HepG2 (cell line): ENCODE measurements at regions not wholly inside any gene's neighbourhood (a gene's known extent, or its start where the extent isn't known, plus 50 kb on each side); places are given as distances from the start of the nearest gene placed in this dataset.

Experiments
- ATAC-seq: fragments of 200-7000 bp; cut with Tn5 transposase; 3 replicates; pipeline ENCODE4 v1.9.1; 2020; ENCODE audit warnings: mild to moderate bottlenecking, moderate library complexity
- BruUV-seq: library from RNA; stranded (reverse); fragments of 400-500 nt; replicated peaks from 2 replicates; lab custom pipeline; 2021; lab: Mats Ljungman, UMichigan
- CTCF ChIA-PET: fragments of 300-600 bp; formaldehyde crosslinking; extraction: SDS; loops from one replicate; lab custom pipeline; 2021; ENCODE audit warnings: low total read pairs, inconsistent platforms, low intra/inter-chr PET ratio; lab: Yijun Ruan, JAX
- POLR2A ChIA-PET: fragments of 350-600 bp; sonication (Branson Sonifier 250); formaldehyde crosslinking; loops from one replicate; lab custom pipeline; 2020; ENCODE audit warnings: antibody characterized with exemption, inconsistent platforms; lab: Yijun Ruan, JAX
- DNase-seq: peaks from one replicate; pipeline ENCODE4 v3.0.0-alpha.2; 2015; ENCODE audit warnings: low spot score
- FAIRE-seq: peaks from 3 replicates; lab custom pipeline; 2011; peaks lifted over from hg19 to GRCh38; lab: Jason Lieb, UNC
- H2AFZ ChIP-seq: one replicate; pipeline ENCODE4 v1.6.1; 2011; ENCODE audit warnings: low read length, inconsistent platforms
- H3K27ac ChIP-seq: fragments of 300-600 bp; 3 replicates; pipeline ENCODE4 v1.8.0; 2011; ENCODE audit warnings: mixed run types, mild to moderate bottlenecking, mixed read lengths, low read length, inconsistent platforms; ENCODE audit not compliant: insufficient read depth; ENCODE audit errors: extremely low read length
- H3K27me3 ChIP-seq, 2 experiments: fragments of 200-600 bp in 1 of 2; 2 replicates in 1 of 2; 3 replicates in 1 of 2; pipeline versions ENCODE4 v1.6.0 to v1.8.0; 2011; ENCODE audit warnings: low read length in 2 of 2, mild to moderate bottlenecking in 2 of 2, moderate library complexity in 2 of 2, inconsistent platforms in 1 of 2; ENCODE audit not compliant: insufficient read depth in 2 of 2, control insufficient read depth in 1 of 2
- H3K36me3 ChIP-seq, 2 experiments: fragments of 200-600 bp in 1 of 2; replicated peaks in 1 of 2; 2 replicates in 1 of 2; 3 replicates in 1 of 2; pipeline versions ENCODE4 v1.5.1 to v1.8.0; 2011; ENCODE audit warnings: low read length in 2 of 2, inconsistent platforms in 1 of 2; ENCODE audit not compliant: insufficient read depth in 2 of 2, control insufficient read depth in 1 of 2
- H3K4me1 ChIP-seq: 2 replicates; pipeline ENCODE4 v1.5.1; 2012; ENCODE audit warnings: low read length, inconsistent platforms; ENCODE audit not compliant: insufficient read depth
- H3K4me2 ChIP-seq: 2 replicates; pipeline ENCODE4 v1.6.0; 2011; ENCODE audit warnings: low read depth, low read length, inconsistent platforms
- H3K4me3 ChIP-seq, 3 experiments: fragments of 200-600 bp in 1 of 3; sonication (generic), shearing (Covaris generic) in 1 of 3; replicated peaks in 1 of 3; 2 replicates each; pipeline ENCODE4 v1.5.1; 2011 to 2016; ENCODE audit warnings: low read length in 3 of 3, inconsistent platforms in 2 of 3, low read depth in 2 of 3, mild to moderate bottlenecking in 2 of 3, control low read depth in 1 of 3, mixed read lengths in 1 of 3; ENCODE audit not compliant: insufficient read depth in 1 of 3
- H3K79me2 ChIP-seq: one replicate; pipeline ENCODE4 v1.6.1; 2011; ENCODE audit warnings: low read length, inconsistent platforms; ENCODE audit not compliant: insufficient read depth
- H3K9ac ChIP-seq: 2 replicates; pipeline ENCODE4 v1.6.0; 2011; ENCODE audit warnings: mild to moderate bottlenecking, low read depth, low read length, inconsistent platforms; ENCODE audit not compliant: insufficient read depth
- H3K9me3 ChIP-seq: 2 replicates; pipeline ENCODE4 v1.5.1; 2012; ENCODE audit warnings: mild to moderate bottlenecking, low read length
- H4K20me1 ChIP-seq: 2 replicates; pipeline ENCODE4 v1.6.0; 2011; ENCODE audit warnings: inconsistent platforms, mild to moderate bottlenecking, low read length, moderate library complexity; ENCODE audit not compliant: insufficient read depth
- CREB1 ChIP-seq, 2 experiments: fragments of 450-650 bp in 1 of 2; IDR thresholded peaks; 2 replicates each; pipeline ENCODE4 v1.6.1; 2016 to 2017; ENCODE audit warnings: control low read depth in 1 of 2, mild to moderate bottlenecking in 1 of 2, missing compliant biosample characterization in 1 of 2, missing genetic modification characterization in 1 of 2
- FOXP4 ChIP-seq: sonication (generic); formaldehyde crosslinking; IDR thresholded peaks from 2 replicates; pipeline ENCODE4 v1.4.0; 2020; ENCODE audit warnings: missing genetic modification reagents
- KMT2B ChIP-seq: IDR thresholded peaks from 2 replicates; pipeline ENCODE4 v1.6.1; 2016; ENCODE audit warnings: missing genetic modification reagents, missing compliant biosample characterization
- NCOR1 ChIP-seq: fragments of 200-600 bp; sonication (generic); IDR thresholded peaks from 2 replicates; pipeline ENCODE4 v1.7.0; 2017; ENCODE audit warnings: antibody characterized with exemption, low read length, borderline replicate concordance
- REPIN1 ChIP-seq: sonication (generic); formaldehyde crosslinking; IDR thresholded peaks from 2 replicates; pipeline ENCODE4 v1.8.0; 2022; ENCODE audit warnings: missing genetic modification reagents, low read depth, mild to moderate bottlenecking, borderline replicate concordance
- SIN3A ChIP-seq: IDR thresholded peaks from 2 replicates; pipeline ENCODE4 v1.6.1; 2011; ENCODE audit warnings: low read depth, mild to moderate bottlenecking, control low read depth, low read length, borderline replicate concordance
- U2AF2 ChIP-seq: fragments of 200-400 bp; formaldehyde crosslinking; IDR thresholded peaks from 2 replicates; pipeline ENCODE4 v1.6.1; 2017; ENCODE audit warnings: low read depth, mild to moderate bottlenecking, low read length
- ZBTB10 ChIP-seq: sonication (generic); formaldehyde crosslinking; IDR thresholded peaks from 2 replicates; pipeline ENCODE4 v1.4.0; 2020; ENCODE audit warnings: missing genetic modification reagents, borderline replicate concordance
- ZBTB20 ChIP-seq: sonication (generic); formaldehyde crosslinking; IDR thresholded peaks from 2 replicates; pipeline ENCODE4 v1.8.1; 2023; ENCODE audit warnings: missing genetic modification reagents, low read depth, mild to moderate bottlenecking, borderline replicate concordance
- ZNF138 ChIP-seq: sonication (generic); formaldehyde crosslinking; IDR thresholded peaks from 2 replicates; pipeline ENCODE4 v1.5.0; 2020; ENCODE audit warnings: mild to moderate bottlenecking, low read depth, missing genetic modification reagents
- ZNF24 ChIP-seq: fragments of 450-650 bp; IDR thresholded peaks from 2 replicates; pipeline ENCODE4 v1.6.1; 2017; ENCODE audit warnings: antibody characterized with exemption, mild to moderate bottlenecking
- ZNF280B ChIP-seq: sonication (generic); formaldehyde crosslinking; IDR thresholded peaks from 2 replicates; pipeline ENCODE4 v1.5.0; 2020; ENCODE audit warnings: missing genetic modification reagents, mild to moderate bottlenecking, borderline replicate concordance
- ZNF292 ChIP-seq: sonication (generic); formaldehyde crosslinking; IDR thresholded peaks from 2 replicates; pipeline ENCODE4 v1.8.1; 2022; ENCODE audit warnings: mild to moderate bottlenecking, low read depth, missing genetic modification reagents, borderline replicate concordance
- ZNF563 ChIP-seq: sonication (generic); formaldehyde crosslinking; IDR thresholded peaks from 2 replicates; pipeline ENCODE4 v1.8.0; 2022; ENCODE audit warnings: mild to moderate bottlenecking, moderate library complexity, missing genetic modification reagents
- in situ Hi-C: cut with HindIII; loops from 2 replicates; pipeline ENCODE4 v1.10.0; 2017; ENCODE audit warnings: low pct_unique_long_range_greater_than_20kb; ENCODE audit not compliant: extremely low pct_ligation_motif_present
- intact Hi-C: fragments of 100-400 bp; cut with micrococcal nuclease; formaldehyde crosslinking; loops from one replicate; pipeline ENCODE4 v1.10.0; 2022; ENCODE audit not compliant: unreplicated experiment

DNA sequence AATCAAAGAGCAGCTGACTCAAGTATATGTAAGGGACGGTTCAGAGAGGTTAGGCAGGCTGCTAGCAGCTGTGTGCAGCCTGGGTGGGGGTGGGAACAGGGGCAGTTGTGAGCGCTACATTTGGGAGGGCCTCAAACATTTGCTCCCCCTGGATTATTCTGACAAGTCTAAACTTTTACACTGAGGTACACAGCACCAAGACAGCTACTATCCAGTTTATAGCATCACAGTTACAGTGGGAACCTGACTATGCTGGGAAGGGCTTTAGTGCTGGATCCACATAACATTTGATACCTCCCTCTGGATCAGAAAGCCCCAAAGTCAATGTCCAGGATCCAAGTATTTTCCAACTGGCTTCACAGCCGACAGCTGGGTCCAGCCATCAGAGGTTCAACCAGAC is 55.8 kb upstream of the GIMD1 start (continued):
- TF ChIP-seq ZNF138 (CRISPR knock-in tag): no peak
- TF ChIP-seq CREB1 (IDR thresholded peaks at IDR 0.05): no peak
- no peak for TF ChIP-seq CREB1 (CRISPR knock-in tag; IDR thresholded peaks at IDR 0.05)
- TF ChIP-seq ZNF24: no peak
- TF ChIP-seq ZNF563 (CRISPR knock-in tag): no peak
- no peak for TF ChIP-seq ZBTB20 (CRISPR knock-in tag)
- no peak for TF ChIP-seq SIN3A
- TF ChIP-seq NCOR1: no peak
- TF ChIP-seq ZNF292 (CRISPR knock-in tag): no peak

DNA sequence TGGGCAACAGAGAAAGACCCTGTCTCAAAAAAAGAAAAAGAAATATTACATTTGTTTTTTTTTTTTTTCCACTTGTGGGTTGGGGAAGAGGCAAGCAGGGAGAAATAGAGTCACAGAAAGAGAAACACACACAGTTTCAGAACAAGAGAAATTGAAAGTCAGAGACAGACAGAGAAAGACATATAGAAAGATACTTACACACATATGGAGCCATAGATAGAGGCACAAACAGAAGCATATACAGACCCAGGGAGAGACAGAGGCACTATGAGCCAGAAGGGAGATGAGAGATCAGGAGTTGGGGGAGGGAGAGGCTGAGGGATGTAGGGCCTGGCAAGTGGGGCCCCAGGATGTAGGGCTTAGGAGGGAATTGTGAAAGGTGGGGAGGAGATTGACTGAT is 55.2 kb upstream of the GIMD1 start:
- Histone ChIP-seq H2AFZ (no peak overlapping the region), H3K36me3 (no peaks in the 10 kb centered on the region), H3K27ac (no peak overlapping the region), H3K27me3 (no peaks in the 10 kb centered on the region), H3K79me2 (no peaks in the 10 kb centered on the region), H3K9me3 (no peaks in the 10 kb centered on the region), H4K20me1 (no peaks in the 10 kb centered on the region), H3K4me1 (peaks cover 15% of the 10 kb centered on the region; the same call in 1 of the 2 replicates), H3K4me3 (no peak overlapping the region), H3K4me2 (no peak overlapping the region), H3K9ac (no peak overlapping the region)
- ChIA-PET POLR2A (no interaction called here), CTCF (no interaction called here)
- no peak for DNase-seq
- TF ChIP-seq KMT2B (CRISPR knock-in tag): no peak
- no peak for TF ChIP-seq FOXP4 (CRISPR knock-in tag)
- no peak for TF ChIP-seq ZNF280B (CRISPR knock-in tag)
- TF ChIP-seq ZBTB10: no peak
- no peak for TF ChIP-seq REPIN1 (CRISPR knock-in tag)
- no peak for TF ChIP-seq U2AF2
- no TSS peak for BruUV-seq
- no peak for FAIRE-seq
- in situ Hi-C loops (no loop called here), intact Hi-C loops (no loop called here)
- no peak for ATAC-seq
